Fibroblast of the aortic adventitia (primary cell): ENCODE measurements at regions not wholly inside any gene's neighbourhood (a gene's known extent, or its start where the extent isn't known, plus 50 kb on each side); places are given as distances from the start of the nearest gene placed in this dataset.

ENCODE experiments used
- DNase-seq: peaks from one replicate; pipeline ENCODE4 v3.0.0-alpha.2; 2010; ENCODE audit warnings: low read depth
- H3K4me3 ChIP-seq: 2 replicates; pipeline ENCODE4 v1.5.1; 2011; ENCODE audit warnings: low read depth, mild to moderate bottlenecking, control low read depth, low read length, moderate library complexity
- CTCF ChIP-seq: IDR thresholded peaks from 2 replicates; pipeline ENCODE4 v1.5.1; 2011; ENCODE audit warnings: mild to moderate bottlenecking, low read length, control low read depth, inconsistent platforms; ENCODE audit not compliant: insufficient read depth

GRCh38 chr6:8670792-8671191 is 235.4 kb upstream of the SLC35B3 start:
- TF ChIP-seq CTCF: no peak
- DNase-seq: no peak
- no peak overlapping the region for H3K4me3 ChIP-seq

- TF ChIP-seq CTCF: no peak
- no peak for DNase-seq
- no peak overlapping the region for H3K4me3 ChIP-seq
Observed at GRCh38 chr6:8664700-8665099, 229.4 kb upstream of the SLC35B3 start.

- TF ChIP-seq CTCF: no peak
- DNase-seq: no peak
Observed at GRCh38 chr6:8664070-8664469, 228.7 kb upstream of the SLC35B3 start.

GRCh38 chr6:8659404-8660189 is 224.3 kb upstream of the SLC35B3 start:
- no peak for DNase-seq
- H3K4me3 ChIP-seq: no peak overlapping the region
- TF ChIP-seq CTCF: no peak

More at GRCh38 chr6:8664070-8664469, 228.7 kb upstream of the SLC35B3 start:
- H3K4me3 ChIP-seq: no peak overlapping the region

- no peak overlapping the region for H3K4me3 ChIP-seq
- TF ChIP-seq CTCF: no peak
- no peak for DNase-seq
Observed at GRCh38 chr6:8658416-8658815, 223.1 kb upstream of the SLC35B3 start.

- TF ChIP-seq CTCF: no peak
- no peak overlapping the region for H3K4me3 ChIP-seq
- DNase-seq: no peak
Observed at GRCh38 chr6:8657522-8657921, 222.2 kb upstream of the SLC35B3 start.
